Islet of Langerhans (tissue), 1 donor: ENCODE measurements at regions not wholly inside any gene's neighbourhood (a gene's known extent, or its start where the extent isn't known, plus 50 kb on each side); places are given as distances from the start of the nearest gene placed in this dataset.
"Not testable (repeated sequence)": the region's sequence is repeated elsewhere in the genome, so short reads cannot be mapped to it uniquely, and the experiment has no call there.

Experiments used
- FAIRE-seq: peaks from one replicate; lab custom pipeline; 2011; peaks lifted over from hg19 to GRCh38; lab: Jason Lieb, UNC

- FAIRE-seq = no peak
Observed at GRCh38 chr12:123061441-123062205, 81.1 kb downstream of the ARL6IP4 start.

- no peak for FAIRE-seq
Observed at GRCh38 chr12:123059500-123059899, 79.0 kb downstream of the ARL6IP4 start.

- no peak for FAIRE-seq
Observed at GRCh38 chr12:123058980-123059379, 78.5 kb downstream of the ARL6IP4 start.

GRCh38 chr12:123058481-123058880, 78.0 kb downstream of the ARL6IP4 start:
- no peak for FAIRE-seq

- no peak for FAIRE-seq
Observed at GRCh38 chr12:123057513-123058265, 77.2 kb downstream of the ARL6IP4 start.

- FAIRE-seq = no peak
Observed at GRCh38 chr12:123056709-123057108, 76.2 kb downstream of the ARL6IP4 start.

- FAIRE-seq = no peak
Observed at GRCh38 chr12:123056053-123056452, 75.6 kb downstream of the ARL6IP4 start.

GRCh38 chr12:123055281-123055766, 74.8 kb downstream of the ARL6IP4 start:
- FAIRE-seq = no peak

- FAIRE-seq = no peak
Observed at GRCh38 chr12:123054371-123054770, 73.9 kb downstream of the ARL6IP4 start.

- FAIRE-seq = no peak
Observed at GRCh38 chr12:123051556-123051955, 71.1 kb downstream of the ARL6IP4 start.

- FAIRE-seq = no peak
Observed at GRCh38 chr12:123050913-123051312, 70.4 kb downstream of the ARL6IP4 start.

- FAIRE-seq = no peak
Observed at GRCh38 chr12:123050331-123050831, 69.9 kb downstream of the ARL6IP4 start.

- FAIRE-seq = no peak
Observed at GRCh38 chr12:123049398-123050240, 69.1 kb downstream of the ARL6IP4 start.

GRCh38 chr12:123047892-123048291, 67.4 kb downstream of the ARL6IP4 start:
- not testable (repeated sequence) for FAIRE-seq

- FAIRE-seq = no peak
Observed at GRCh38 chr12:123047289-123047688, 66.8 kb downstream of the ARL6IP4 start.

GRCh38 chr12:123046431-123046830, 66.0 kb downstream of the ARL6IP4 start:
- no peak for FAIRE-seq

GRCh38 chr12:123045678-123046077, 65.2 kb downstream of the ARL6IP4 start:
- no peak for FAIRE-seq

GRCh38 chr12:123044351-123044750, 63.9 kb downstream of the ARL6IP4 start:
- no peak for FAIRE-seq

- no peak for FAIRE-seq
Observed at GRCh38 chr12:123043536-123044001, 63.1 kb downstream of the ARL6IP4 start.

- no peak for FAIRE-seq
Observed at GRCh38 chr12:123042833-123043232, 62.4 kb downstream of the ARL6IP4 start.

- FAIRE-seq = no peak
Observed at GRCh38 chr12:123041811-123042655, 61.6 kb downstream of the ARL6IP4 start.
